Loucy (cell line): ENCODE measurements at regions not wholly inside any gene's neighbourhood (a gene's known extent, or its start where the extent isn't known, plus 50 kb on each side); places are given as distances from the start of the nearest gene placed in this dataset.
"Not testable (repeated sequence)": the region's sequence is repeated elsewhere in the genome, so short reads cannot be mapped to it uniquely, and the experiment has no call there.

Experiments
- H2AFZ ChIP-seq: fragments of 200-600 bp; sonication (generic); 2 replicates; pipeline ENCODE4 v1.6.0; 2016; ENCODE audit warnings: antibody characterized with exemption, mild to moderate bottlenecking, low read length, moderate library complexity
- H3F3A ChIP-seq: fragments of 200-600 bp; 2 replicates; pipeline ENCODE4 v1.6.0; 2016; ENCODE audit warnings: antibody characterized with exemption, low read depth, mild to moderate bottlenecking
- H3K27me3 ChIP-seq: fragments of 200-600 bp; sonication (generic); 2 replicates; pipeline ENCODE4 v1.6.1; 2014; ENCODE audit warnings: low read length, mild to moderate bottlenecking; ENCODE audit not compliant: insufficient read depth, poor library complexity, severe bottlenecking
- H3K36me3 ChIP-seq: fragments of 200-600 bp; sonication (generic); 2 replicates; pipeline ENCODE4 v1.6.1; 2016; ENCODE audit warnings: low read length; ENCODE audit not compliant: insufficient read depth
- H3K4me1 ChIP-seq: fragments of 200-600 bp; sonication (generic); 2 replicates; pipeline ENCODE4 v1.5.1; 2014; ENCODE audit warnings: low read length, mild to moderate bottlenecking; ENCODE audit not compliant: insufficient read depth, poor library complexity, severe bottlenecking
- H3K4me2 ChIP-seq: fragments of 200-600 bp; sonication (generic); 2 replicates; pipeline ENCODE4 v1.6.0; 2014; ENCODE audit warnings: antibody characterized with exemption, low read length, low read depth, mild to moderate bottlenecking; ENCODE audit not compliant: poor library complexity, severe bottlenecking
- H3K4me3 ChIP-seq: fragments of 200-600 bp; sonication (generic); 2 replicates; pipeline ENCODE4 v1.5.1; 2014; ENCODE audit warnings: low read length, mild to moderate bottlenecking, mixed read lengths; ENCODE audit not compliant: poor library complexity, severe bottlenecking
- H3K79me2 ChIP-seq: fragments of 200-600 bp; sonication (generic); 2 replicates; pipeline ENCODE4 v1.6.1; 2014; ENCODE audit warnings: low read length; ENCODE audit not compliant: insufficient read depth
- H3K9ac ChIP-seq: fragments of 200-600 bp; sonication (generic); 2 replicates; pipeline ENCODE4 v1.6.0; 2014; ENCODE audit warnings: mild to moderate bottlenecking, low read depth, low read length, moderate library complexity; ENCODE audit not compliant: poor library complexity, severe bottlenecking
- H3K9me2 ChIP-seq: fragments of 200-600 bp; sonication (generic); replicated peaks from 2 replicates; pipeline ENCODE4 v1.6.1; 2016; ENCODE audit warnings: low read depth, low read length, mixed read lengths
- H3K9me3 ChIP-seq: fragments of 200-600 bp; sonication (generic); 2 replicates; pipeline ENCODE4 v1.6.1; 2014; ENCODE audit warnings: mild to moderate bottlenecking, antibody characterized with exemption, low read length, low read depth; ENCODE audit not compliant: insufficient read depth
- H4K20me1 ChIP-seq: fragments of 200-600 bp; sonication (generic); 2 replicates; pipeline ENCODE4 v1.6.0; 2014; ENCODE audit warnings: antibody characterized with exemption, low read length, mild to moderate bottlenecking; ENCODE audit not compliant: insufficient read depth, poor library complexity, severe bottlenecking
- CTCF ChIP-seq: fragments of 200-600 bp; sonication (generic); conservative IDR thresholded peaks from 2 replicates; pipeline ENCODE4 v1.5.1; 2014; ENCODE audit warnings: mild to moderate bottlenecking, antibody characterized with exemption, low read length
- EZH2phosphoT487 ChIP-seq: fragments of 200-600 bp; IDR thresholded peaks from 2 replicates; pipeline ENCODE4 v1.6.1; 2018; ENCODE audit warnings: antibody characterized with exemption, mild to moderate bottlenecking, moderate library complexity, borderline replicate concordance

GRCh38 chr7:106568002-106568679 is 92.8 kb downstream of the CCDC71L start:
- no peak overlapping the region for H2AFZ ChIP-seq
- TF ChIP-seq CTCF (no peak), EZH2phosphoT487 (no peak)
- no peaks in the 10 kb centered on the region for H3K9me2 ChIP-seq
- no peaks in the 10 kb centered on the region for H3K27me3 ChIP-seq
- no peaks in the 10 kb centered on the region for H3K9me3 ChIP-seq
- H3K9ac ChIP-seq: no peak overlapping the region
- H3K79me2 ChIP-seq: no peaks in the 10 kb centered on the region
- H3K4me2 ChIP-seq: no peak overlapping the region
- H3K4me1 ChIP-seq: no peaks in the 10 kb centered on the region
- H3F3A ChIP-seq: no peaks in the 10 kb centered on the region
- no peak overlapping the region for H3K4me3 ChIP-seq
- H3K36me3 ChIP-seq: no peaks in the 10 kb centered on the region
- H4K20me1 ChIP-seq: no peaks in the 10 kb centered on the region

GRCh38 chr7:106567204-106568001 is 93.6 kb downstream of the CCDC71L start:
- not testable (repeated sequence) for H3K4me3 ChIP-seq, H3K9ac ChIP-seq, H3K9me3 ChIP-seq, H3K36me3 ChIP-seq, H4K20me1 ChIP-seq, H3K79me2 ChIP-seq, H3K9me2 ChIP-seq, H3K4me1 ChIP-seq, H3F3A ChIP-seq, H3K27me3 ChIP-seq, H3K4me2 ChIP-seq, H2AFZ ChIP-seq

GRCh38 chr7:106566672-106567071 is 94.3 kb downstream of the CCDC71L start:
- TF ChIP-seq CTCF (no peak), EZH2phosphoT487 (no peak)
- Histone ChIP-seq H3K27me3 (no peaks in the 10 kb centered on the region), H4K20me1 (no peaks in the 10 kb centered on the region), H3K79me2 (no peaks in the 10 kb centered on the region), H3K9ac (no peak overlapping the region), H2AFZ (no peak overlapping the region), H3F3A (no peaks in the 10 kb centered on the region), H3K9me3 (no peaks in the 10 kb centered on the region), H3K4me3 (no peak overlapping the region), H3K36me3 (no peaks in the 10 kb centered on the region), H3K4me2 (no peak overlapping the region), H3K4me1 (no peaks in the 10 kb centered on the region), H3K9me2 (no peaks in the 10 kb centered on the region)
